HG03108 (cell line): ENCODE measurements at regions not wholly inside any gene's neighbourhood (a gene's known extent, or its start where the extent isn't known, plus 50 kb on each side); places are given as distances from the start of the nearest gene placed in this dataset.
A peak's percentile ranks its signal among the peaks of the same experiment; 100 is the strongest.

Source experiments
- ATAC-seq: cut with Tn5 transposase; IDR thresholded peaks from one replicate; pipeline ENCODE4 v1.9.1; 2021; ENCODE audit warnings: moderate library complexity; ENCODE audit not compliant: unreplicated experiment

DNA sequence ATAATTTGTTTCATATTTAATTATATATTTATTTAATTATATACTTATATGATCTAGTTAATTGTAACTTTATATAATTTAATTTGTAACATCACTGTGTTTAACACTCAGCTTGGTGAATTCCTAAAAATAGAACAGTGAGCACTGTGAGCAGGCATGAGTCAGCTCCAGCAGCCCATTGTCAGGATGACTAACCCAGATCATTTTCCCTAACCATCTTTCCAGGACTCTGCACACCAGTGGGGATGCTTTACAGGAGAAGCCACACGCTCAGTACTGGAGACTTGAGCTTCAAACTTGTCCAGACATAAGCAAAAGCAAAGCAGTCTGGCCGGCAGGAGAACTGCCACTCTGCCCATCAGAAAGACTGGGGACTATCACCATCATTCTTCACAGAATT is 446.2 kb upstream of the TRPC7 start:
- ATAC-seq: no peak

GRCh38 chr5:136811086-136811485 is 445.7 kb upstream of the TRPC7 start:
- ATAC-seq: no peak

DNA sequence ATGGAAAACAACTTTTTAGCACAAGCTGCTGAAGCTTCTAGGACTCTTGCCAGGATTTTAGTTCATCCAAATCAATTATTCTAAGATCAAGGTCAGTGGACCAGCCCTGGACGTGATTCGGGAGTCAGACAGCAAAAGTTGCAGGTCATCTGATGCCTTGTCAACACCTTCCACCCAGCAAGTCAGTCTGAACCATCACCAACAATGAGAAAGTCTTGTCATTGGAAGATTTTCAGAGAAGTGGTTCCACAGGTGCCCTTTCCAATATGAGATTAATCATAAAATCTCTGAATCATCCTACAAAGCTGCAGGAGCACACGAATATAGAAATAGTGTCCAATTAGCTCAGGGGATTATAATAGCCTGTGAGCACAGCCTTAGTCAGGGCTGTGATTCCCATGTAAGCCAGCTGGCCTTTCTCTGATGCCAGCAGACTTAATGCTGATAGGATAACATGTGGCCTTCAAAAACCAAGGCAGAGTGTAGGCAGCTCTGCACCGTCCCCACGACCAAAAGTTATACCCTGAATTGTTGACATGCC is 445.0 kb upstream of the TRPC7 start:
- ATAC-seq: no peak

- ATAC-seq: no peak
These were observed 444.0 kb upstream of the TRPC7 start for GRCh38 chr5:136809382-136809781.

- ATAC-seq: no peak
These were observed 443.4 kb upstream of the TRPC7 start for GRCh38 chr5:136808756-136809155.

DNA sequence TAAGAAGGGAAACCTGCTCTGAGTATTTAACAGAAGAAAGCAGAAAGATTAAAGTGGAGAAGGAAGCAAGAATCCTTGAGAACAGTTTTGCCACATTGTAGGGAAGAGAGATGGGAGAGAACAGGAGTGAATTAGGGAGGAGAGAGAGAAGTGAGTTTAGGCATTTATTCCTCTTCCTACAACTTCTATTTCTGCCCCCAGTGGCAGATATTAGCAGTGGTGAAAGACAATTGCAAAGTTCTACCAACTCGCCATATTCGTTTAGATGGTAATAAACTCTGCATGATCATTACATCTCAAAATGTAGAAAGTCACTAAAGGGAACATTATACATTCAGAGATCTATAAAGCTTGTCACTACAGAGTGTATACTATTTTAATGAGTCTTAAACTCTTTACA is 440.1 kb upstream of the TRPC7 start:
- ATAC-seq: no peak

DNA sequence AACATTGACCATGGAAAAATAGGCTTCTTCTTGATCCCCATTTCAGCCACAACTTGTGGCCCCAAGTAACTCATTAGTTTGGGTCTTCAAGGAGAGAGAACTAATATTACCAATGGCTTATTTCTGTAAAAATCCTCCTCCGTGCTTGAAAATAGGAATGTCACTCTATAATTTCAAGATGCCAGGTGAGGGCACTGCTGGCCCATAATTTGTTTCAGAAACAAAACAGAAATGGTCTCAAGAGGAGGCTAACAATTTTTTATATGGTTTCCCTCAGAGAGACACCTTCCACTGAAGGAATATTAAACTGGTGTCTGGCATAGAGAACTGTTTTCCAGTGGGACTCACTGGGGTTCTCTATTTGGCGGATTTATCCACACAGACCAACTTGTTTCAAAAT is 437.0 kb upstream of the TRPC7 start:
- no peak for ATAC-seq

GRCh38 chr5:136799806-136800372 is 434.5 kb upstream of the TRPC7 start:
- no peak for ATAC-seq

GRCh38 chr5:136793300-136793699 is 428.0 kb upstream of the TRPC7 start:
- ATAC-seq: no peak

DNA sequence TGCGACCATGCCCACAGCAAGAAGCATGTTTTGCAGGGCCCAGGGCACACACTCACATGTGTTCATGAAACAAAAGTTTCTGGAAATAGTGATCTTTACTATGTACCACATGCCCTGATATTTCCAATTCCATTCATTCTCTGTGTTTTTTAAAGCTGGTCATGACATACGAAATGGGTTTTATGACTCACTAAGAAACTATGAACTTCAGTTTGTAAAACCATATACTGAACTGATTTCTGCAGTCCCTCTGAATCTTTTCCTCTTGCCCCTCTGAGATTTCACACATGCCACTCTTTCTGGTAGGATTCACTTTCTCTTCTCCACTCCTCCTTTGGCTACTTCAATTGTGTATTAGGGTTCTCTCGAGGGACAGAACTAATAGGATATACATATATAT is 416.1 kb upstream of the TRPC7 start:
- no peak for ATAC-seq

DNA sequence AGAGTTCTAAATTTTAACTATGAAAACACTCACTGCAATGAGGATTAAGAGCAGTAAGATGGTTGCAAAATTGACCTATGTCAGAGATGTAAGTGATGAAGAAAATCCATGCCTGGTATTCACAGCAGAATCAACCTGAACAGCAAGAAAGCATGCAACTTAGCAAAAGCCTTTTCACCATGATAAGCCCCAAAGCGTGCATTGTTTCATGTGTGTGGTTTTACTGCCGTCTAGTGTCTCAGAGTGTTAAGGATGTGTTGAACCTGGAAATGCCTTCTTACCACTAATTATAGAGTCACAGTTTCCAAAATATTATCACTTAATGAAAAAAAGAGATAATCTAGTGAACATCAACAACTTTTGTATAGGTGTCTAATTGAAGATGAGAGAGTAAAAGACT is 415.2 kb upstream of the TRPC7 start:
- ATAC-seq: no peak

DNA sequence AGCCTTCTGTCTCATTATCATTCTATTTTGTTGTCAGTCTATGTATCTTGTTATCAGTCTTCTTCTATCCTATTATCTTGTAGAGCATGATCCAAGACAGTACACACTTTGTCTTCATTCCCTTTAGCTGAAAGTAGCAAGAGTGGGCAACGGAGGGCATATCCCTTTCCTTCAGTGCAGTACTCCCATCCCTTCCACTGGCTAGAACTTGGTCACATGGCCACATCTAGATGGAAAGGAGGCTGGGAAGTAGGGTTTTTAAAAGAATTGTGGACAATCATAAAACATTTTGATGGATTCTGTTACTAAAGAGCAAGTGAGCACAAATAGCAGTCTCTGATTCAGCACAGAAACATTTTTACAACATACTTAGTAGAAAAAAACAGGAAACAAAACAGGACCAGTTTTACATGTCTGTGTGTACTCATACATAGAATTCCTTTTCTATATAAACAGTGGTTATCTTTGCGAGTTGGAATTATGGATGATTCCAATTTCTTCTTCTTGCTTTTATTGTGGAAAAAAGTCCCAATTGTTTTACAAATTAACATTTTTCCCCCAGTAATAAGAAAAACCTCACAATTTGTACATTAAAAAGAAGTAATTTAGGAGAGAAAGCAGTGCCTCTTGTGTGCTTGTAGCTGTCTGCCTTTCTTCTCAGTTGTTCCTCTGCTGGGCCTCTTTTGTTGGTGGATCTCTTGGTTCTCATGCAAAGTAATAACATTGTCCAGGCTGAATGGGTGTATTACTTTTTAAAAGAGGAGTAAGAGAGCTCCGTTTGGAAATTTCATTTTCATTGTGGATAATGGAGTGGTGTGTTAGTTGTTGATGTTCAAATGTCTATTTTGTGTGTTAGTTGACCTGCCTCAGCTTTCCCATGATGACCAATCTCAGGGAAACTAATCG is 410.9 kb upstream of the TRPC7 start:
- ATAC-seq: no peak

GRCh38 chr5:136772491-136772890 is 407.1 kb upstream of the TRPC7 start:
- ATAC-seq: no peak

DNA sequence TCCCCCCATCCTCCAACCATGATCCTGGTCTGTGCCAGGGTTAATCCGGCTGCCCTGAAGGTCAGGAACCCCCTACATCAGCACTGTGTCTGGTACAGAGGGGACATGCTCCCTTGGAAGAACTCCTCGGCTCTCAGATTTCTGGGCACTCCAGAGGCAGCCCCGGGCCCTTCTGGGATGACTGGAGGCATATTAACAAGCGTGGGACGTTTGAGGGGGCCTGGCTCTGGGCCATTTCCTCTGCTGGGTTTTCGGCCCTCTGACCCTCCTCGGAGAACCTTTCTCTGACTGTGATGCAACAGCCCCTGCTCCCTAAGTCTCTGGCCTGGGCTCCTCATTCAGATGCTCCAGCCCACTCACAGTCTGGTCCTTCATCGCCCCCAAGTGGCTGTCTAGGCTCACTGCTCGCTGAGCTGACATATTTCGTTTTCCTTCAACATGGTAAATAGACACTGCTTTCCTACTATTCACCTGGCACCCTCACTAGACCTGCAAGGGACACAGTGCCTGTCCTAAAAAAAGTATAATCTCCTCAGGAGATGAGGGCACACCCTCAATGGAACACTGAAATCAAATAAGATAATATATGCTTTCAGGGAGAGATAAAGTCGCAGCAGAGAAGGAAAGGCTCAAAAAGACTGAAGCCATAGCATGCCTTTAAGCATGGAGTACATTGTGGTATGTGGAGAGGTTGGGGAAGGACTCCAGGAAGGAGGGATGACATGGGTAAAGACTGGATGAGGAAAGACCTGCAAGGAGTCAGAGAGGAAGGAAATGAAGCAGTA is 404.7 kb upstream of the TRPC7 start:
- peak; percentile 67 for ATAC-seq

DNA sequence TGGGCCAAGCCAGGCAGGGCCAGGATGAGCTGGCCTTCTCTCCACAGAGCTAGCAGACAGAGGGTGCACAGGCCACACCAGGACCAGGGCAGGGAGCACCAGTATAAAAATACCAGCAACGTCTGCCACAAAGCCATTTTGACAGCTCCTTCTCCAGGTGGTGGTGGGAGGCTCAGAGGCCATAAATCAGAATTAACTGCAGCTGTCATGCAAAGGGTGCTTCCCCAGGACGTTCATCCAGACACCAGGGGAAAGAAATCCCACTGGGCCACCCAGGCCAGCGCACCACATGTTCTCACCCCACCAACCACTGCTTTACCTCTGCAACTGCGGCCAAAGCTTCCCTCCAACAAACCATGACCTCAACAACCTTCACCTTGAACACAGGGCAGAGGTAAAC is 403.7 kb upstream of the TRPC7 start:
- no peak for ATAC-seq

DNA sequence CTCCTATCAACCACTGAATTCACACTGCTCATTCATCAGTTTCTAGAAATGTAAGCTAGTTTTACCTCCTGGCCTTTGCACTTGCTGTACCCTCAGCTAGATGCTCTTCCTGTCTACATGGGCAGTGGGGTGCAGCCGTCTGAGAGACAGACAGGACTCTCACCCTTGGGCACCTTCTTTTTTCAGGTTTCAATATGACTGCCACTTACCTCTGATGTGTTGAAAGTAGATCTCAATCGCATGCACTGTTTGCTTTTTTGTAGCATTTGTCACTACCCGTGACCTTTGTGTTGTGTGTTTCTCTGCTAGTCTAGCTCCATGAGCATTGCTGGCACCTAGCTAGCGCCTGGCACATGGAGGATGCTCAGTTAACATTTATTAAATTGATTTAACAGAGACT is 403.1 kb upstream of the TRPC7 start:
- ATAC-seq: peak; percentile 43

DNA sequence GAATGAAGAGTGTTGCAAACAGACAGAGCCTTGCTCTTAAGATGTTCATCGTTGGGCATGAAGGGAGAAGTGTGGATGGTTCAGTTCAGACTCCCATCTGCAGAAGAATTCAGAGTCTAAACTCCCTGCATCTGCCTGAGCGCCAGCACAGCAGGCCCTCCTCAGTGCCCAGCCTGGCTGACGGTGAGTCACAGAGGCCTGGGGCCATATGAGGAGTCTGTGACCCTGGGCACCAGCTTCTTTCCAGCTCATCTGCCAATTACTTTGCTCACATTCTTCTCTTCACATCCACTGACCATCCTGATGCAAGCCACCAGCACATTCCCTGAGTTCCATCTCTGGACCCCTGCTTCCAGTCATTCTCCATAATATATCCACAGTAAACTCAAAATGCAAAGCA is 401.1 kb upstream of the TRPC7 start:
- ATAC-seq: no peak

- ATAC-seq: no peak
These were observed 399.3 kb upstream of the TRPC7 start for GRCh38 chr5:136764601-136765000.

DNA sequence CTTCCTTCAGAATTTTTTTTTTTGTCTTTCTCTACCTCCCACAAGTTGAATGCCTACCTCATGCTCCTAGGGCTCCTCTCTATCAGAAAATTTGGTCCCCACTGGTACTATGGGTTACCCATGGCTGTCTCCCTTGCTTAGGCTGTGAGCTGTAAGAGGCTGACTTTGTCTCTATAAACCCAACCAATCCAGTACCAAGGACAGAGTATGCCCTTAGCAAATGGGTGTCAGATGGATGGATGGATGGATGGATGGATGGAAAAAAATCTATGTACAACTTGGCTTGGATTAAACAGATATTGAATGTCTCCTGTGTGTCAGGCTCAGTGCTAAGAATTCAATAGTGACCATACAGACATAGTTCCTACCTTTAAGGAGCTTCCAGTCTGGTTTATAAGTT is 398.2 kb upstream of the TRPC7 start:
- ATAC-seq: no peak

DNA sequence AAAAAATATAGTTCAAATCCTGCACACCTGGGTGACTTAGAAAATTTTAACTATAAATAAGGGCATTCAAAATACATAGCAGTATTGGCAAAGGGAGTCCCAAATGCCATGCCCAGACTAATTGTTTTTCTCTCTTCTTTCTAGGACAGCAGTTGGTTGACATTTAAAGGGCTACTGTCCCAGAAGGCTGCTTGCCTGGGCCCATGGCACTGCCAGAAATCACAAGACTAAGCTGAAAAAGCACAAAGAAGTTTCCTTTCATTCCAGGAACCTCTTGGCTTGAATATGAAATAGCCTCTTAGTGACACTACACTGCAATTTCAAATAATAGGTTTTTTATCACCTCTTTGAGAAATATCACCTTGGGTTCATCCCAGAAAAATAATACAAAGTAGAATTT is 388.9 kb upstream of the TRPC7 start:
- no peak for ATAC-seq

DNA sequence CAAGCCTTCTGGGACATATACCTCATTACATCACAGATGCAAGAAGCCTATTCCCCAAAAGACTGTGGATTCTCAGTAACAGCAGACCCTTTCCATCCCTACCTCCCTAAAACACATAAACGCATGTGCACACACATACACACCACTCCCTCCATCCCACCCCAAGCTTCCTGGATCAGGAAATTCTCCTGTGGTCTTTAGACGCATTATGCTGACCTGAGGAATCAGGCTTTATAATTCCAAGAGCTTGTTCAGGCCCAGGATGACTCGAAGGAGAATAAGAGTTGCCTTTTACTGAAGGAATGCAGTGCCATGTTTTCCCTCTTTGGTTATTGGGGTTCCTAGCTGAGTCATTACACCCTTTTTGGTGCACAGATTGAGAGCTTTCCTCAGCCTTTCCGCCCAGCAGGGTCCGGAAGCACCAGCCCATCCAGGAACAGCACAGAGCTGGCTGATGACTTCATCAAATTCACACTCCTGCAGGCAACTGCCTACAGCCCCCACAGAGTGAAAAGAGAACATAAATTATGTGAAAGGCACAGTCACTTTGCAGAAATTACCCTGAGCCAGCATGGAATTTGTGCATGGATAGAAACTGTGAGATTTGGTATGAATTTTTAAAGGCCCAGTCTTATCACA is 385.0 kb upstream of the TRPC7 start:
- ATAC-seq: no peak
